Fibroblast of skin of left biceps (primary cell): ENCODE measurements at regions not wholly inside any gene's neighbourhood (a gene's known extent, or its start where the extent isn't known, plus 50 kb on each side); places are given as distances from the start of the nearest gene placed in this dataset.

Experiments used
- DNase-seq, 2 experiments: peaks; one replicate each; pipeline ENCODE4 v3.0.0-alpha.2; 2013; ENCODE audit warnings: low read depth in 2 of 2

DNA sequence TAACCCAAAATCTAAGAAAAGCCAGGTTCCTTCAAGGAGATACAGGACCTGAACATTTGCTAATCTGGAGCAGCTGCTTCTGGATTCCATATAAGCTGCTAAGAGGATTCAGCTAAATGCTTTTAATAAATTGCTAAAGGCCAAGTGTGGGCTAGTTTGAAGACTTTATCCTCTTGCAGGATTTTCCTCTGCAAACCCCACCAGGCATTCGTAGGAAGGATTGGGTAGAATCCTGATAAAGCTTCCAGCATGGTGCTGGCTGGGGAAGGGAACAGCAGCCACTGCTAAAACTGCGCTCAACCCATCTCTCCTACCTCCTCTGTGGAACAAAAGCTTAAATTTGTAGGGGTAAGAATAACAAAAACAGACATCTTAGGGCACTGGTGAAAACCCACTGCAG is 61.3 kb upstream of the TAB3 start:
- DNase-seq = no peak

DNA sequence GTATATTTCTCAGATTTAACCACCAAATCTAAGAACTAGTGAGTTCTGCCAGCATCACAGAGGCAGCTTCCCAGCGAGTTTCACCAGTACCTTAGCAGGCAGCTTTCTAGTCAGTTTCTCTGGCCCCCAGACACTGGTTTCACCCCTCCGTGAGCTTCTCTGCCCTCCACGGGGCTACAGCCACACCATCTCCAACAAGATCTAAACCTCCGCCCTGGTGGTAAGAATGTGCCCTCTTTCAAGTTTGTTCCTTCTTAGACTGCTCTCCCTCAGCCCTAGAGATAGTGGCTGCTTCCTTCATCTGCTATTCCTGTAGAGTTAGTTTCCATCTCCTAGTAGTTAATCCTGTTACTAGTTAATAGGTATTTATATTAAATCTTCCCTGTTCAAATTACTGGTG is 60.5 kb upstream of the TAB3 start:
- no peak for DNase-seq

DNA sequence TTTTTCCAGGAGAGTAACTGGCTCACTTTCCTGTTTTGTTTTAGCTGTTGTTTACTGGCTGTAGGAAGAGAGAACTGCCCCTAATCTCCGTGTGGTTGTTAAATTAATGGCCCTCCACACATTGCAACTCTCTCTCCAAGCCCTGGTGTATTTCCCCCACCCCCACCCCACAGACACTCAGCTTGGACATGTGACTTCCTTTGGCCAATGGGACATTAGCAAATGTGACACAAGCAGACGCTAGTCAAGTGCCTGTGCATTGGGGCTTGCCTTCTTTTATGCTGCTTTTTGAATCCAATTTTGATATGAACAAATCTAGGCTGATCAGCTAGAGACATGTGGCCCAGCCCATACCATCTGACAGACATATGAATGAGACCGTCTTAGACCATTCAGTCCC is 59.6 kb upstream of the TAB3 start:
- DNase-seq = no peak

DNA sequence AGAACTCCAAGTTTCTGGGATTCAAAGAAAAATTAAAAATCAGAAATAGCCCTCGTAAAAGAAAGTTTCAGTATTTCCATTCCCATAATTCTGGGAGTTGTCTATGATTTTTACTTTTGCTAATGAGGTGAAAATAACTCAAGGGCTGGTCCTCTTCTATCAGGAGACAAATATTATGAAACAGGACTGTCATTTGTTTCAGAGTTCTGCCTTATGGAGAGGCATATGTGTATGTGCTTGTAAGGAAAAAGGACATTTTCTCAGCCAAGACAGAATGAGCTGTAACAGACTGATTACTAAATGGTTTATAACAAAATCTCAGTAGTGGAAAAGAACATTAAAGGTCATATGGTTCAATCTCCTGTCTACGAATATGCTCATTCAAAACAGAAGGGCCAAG is 59.0 kb upstream of the TAB3 start:
- DNase-seq = no peak

DNA sequence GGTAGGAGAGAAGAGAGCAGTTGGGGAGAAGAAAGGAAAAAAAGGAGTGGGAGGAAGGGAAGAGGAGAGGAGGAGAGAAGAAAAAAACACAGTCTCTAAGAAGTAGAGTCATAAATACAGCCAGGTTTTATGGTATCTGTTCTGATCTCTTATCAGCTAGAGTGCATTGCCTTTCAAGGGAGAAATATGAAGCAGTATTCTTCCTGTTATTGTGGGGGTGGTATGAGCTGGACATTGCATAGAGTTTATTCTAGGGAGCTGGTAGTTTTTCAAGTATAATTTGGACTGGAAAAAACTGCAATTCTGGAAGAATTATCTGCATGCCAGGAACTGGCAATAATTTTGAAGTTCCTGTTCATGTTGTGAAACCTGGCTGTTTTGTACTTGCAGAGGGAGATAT is 54.9 kb upstream of the TAB3 start:
- DNase-seq = no peak

DNA sequence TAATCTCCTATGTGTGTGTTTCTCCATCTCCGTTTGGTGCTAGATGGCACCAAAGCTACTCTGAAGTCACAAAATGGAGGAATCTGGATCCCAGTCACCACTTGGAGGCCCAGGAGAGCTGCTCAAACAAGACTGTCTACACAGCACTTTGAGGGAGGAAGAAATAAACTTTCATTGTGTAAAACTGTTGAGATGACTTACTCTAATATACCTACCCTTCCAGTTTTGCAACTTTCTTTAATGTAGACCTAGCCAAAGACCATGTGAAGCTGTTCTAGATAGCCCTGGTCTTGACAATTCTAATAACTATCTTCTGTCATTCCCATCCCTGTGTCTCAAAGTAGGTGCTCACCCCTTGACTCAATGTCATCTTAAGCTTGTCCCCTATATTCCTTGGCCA is 52.8 kb upstream of the TAB3 start:
- no peak for DNase-seq

DNA sequence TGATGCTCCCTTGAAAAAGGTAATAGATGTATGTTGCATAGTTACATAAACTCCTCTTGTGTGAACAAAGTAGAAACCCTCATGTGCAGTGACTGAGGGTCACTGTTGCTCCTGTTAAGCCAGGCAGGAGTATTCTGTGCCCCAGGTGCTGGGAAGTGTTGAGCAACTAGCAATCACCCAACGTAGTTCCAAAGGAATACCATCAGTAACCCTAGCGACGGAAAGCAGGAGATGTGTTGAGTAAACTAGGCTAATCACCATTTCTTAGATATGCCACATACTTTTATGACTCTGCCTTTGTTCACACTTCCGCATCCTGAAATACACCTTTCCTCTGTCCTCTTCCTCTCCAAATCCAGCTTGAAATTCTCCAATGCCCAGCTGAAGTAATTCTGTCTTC is 50.9 kb upstream of the TAB3 start:
- DNase-seq = no peak
